ENCODE measurements at regions not wholly inside any gene's neighbourhood (a gene's known extent, or its start where the extent isn't known, plus 50 kb on each side); places are given as distances from the start of the nearest gene placed in this dataset.
A peak's percentile ranks its signal among the peaks of the same experiment; 100 is the strongest.

- no peaks in the 10 kb centered on the region; the same call in 1 of the 2 replicates for H3K79me2 ChIP-seq (ENCODE audit: insufficient read depth, low read length)
- H3K23me2 ChIP-seq (ENCODE audit: insufficient read length, low read depth, low read length, poor library complexity, severe bottlenecking), result no peaks in the 10 kb centered on the region
- WGBS (ENCODE audit: extremely low coverage, insufficient read length, low lambda C conversion rate), result no CpG with 5 or more reads among the region's 23 CpGs
- H3K27ac Mint-ChIP-seq, result no peak overlapping the region
- no peak overlapping the region for H4K91ac ChIP-seq (ENCODE audit: insufficient read length, low read depth, low read length)
- no peaks in the 10 kb centered on the region for H4K20me1 ChIP-seq (ENCODE audit: control insufficient read depth, insufficient read depth, insufficient read length)
- no peaks in the 10 kb centered on the region for H3K9me3 Mint-ChIP-seq
- H3K79me1 ChIP-seq (ENCODE audit: insufficient read depth, low read depth, low read length, poor library complexity, severe bottlenecking), result no peaks in the 10 kb centered on the region
- H3K36me3 Mint-ChIP-seq (ENCODE audit: insufficient read depth in 1 of 3, low read depth in 3 of 3), result no peaks in the 10 kb centered on the region
- no peak for DNase-seq
- H3K27me3 ChIP-seq (ENCODE audit: insufficient read depth, low read length), result no peaks in the 10 kb centered on the region; the same call in 1 of the 2 replicates
- peaks cover 22 to 23% of the 10 kb centered on the region in 2 experiments for H3K4me1 Mint-ChIP-seq
- H3K23ac ChIP-seq (ENCODE audit: insufficient read length, low read depth, low read length), result no peak overlapping the region
- no peak overlapping the region for H3K18ac ChIP-seq (ENCODE audit: insufficient read length, low read depth, low read length)
- no peak overlapping the region for H2BK15ac ChIP-seq (ENCODE audit: low read depth, low read length)
- H3K9me3 ChIP-seq (ENCODE audit: control insufficient read depth, low read depth, low read length), result no peaks in the 10 kb centered on the region
- H4K8ac ChIP-seq (replicated peaks; ENCODE audit: insufficient read length, low read depth, low read length), result no peak overlapping the region
- no peak overlapping the region for H2BK5ac ChIP-seq (ENCODE audit: insufficient read length, low read length)
- no peak overlapping the region for H3K4ac ChIP-seq (ENCODE audit: low read depth, low read length)
- H3K4me1 ChIP-seq (ENCODE audit: insufficient read depth, low read length), result no peaks in the 10 kb centered on the region
- H3K27ac ChIP-seq (ENCODE audit: insufficient read length, low read depth, low read length), result no peak overlapping the region
- no peak overlapping the region for H2BK120ac ChIP-seq (ENCODE audit: low read depth, low read length, poor library complexity, severe bottlenecking)
- H3K56ac ChIP-seq (ENCODE audit: insufficient read length, low read depth, low read length), result no peak overlapping the region
- no peak for TF ChIP-seq CTCF (conservative IDR thresholded peaks at IDR 0.05)
- no peak overlapping the region for H2AFZ ChIP-seq (ENCODE audit: low read length)
- no peak overlapping the region for H2BK12ac ChIP-seq (ENCODE audit: insufficient read length, low read depth, low read length)
- H3T11ph ChIP-seq (ENCODE audit: low read length), result no peak overlapping the region
- no peak overlapping the region for H3K4me2 ChIP-seq (ENCODE audit: insufficient read depth, insufficient read length, low read length)
- H2AK5ac ChIP-seq (ENCODE audit: insufficient read length, low read length), result no peak overlapping the region
- no peak overlapping the region for H3K9ac ChIP-seq (ENCODE audit: extremely low read depth, insufficient read length, low read length)
- peaks cover 24% of the 10 kb centered on the region for H3K27me3 Mint-ChIP-seq (ENCODE audit: low read depth)
- H3K14ac ChIP-seq (ENCODE audit: insufficient read depth, low read length), result 0 out of 2 replicates have a peak overlapping the region, but pooled peaks have one; percentile 21
- H4K5ac ChIP-seq (ENCODE audit: insufficient read length, low read depth, low read length), result no peak overlapping the region
- no peak overlapping the region; a peak in 1 of 5 replicates for H3K4me3 Mint-ChIP-seq
- no peak overlapping the region for H2BK20ac ChIP-seq (ENCODE audit: low read depth, low read length, poor library complexity, severe bottlenecking)
These were observed 116.1 kb downstream of the FAM43A start for GRCh38 chr3:194801461-194802432.
